ENCODE measurements at regions not wholly inside any gene's neighbourhood (a gene's known extent, or its start where the extent isn't known, plus 50 kb on each side); places are given as distances from the start of the nearest gene placed in this dataset.

- no peak for DNase-seq (ENCODE audit: low read depth)
- no peak overlapping the region for H3K4me3 ChIP-seq (ENCODE audit: low read depth, low read length)
- TF ChIP-seq, protein P1, sequence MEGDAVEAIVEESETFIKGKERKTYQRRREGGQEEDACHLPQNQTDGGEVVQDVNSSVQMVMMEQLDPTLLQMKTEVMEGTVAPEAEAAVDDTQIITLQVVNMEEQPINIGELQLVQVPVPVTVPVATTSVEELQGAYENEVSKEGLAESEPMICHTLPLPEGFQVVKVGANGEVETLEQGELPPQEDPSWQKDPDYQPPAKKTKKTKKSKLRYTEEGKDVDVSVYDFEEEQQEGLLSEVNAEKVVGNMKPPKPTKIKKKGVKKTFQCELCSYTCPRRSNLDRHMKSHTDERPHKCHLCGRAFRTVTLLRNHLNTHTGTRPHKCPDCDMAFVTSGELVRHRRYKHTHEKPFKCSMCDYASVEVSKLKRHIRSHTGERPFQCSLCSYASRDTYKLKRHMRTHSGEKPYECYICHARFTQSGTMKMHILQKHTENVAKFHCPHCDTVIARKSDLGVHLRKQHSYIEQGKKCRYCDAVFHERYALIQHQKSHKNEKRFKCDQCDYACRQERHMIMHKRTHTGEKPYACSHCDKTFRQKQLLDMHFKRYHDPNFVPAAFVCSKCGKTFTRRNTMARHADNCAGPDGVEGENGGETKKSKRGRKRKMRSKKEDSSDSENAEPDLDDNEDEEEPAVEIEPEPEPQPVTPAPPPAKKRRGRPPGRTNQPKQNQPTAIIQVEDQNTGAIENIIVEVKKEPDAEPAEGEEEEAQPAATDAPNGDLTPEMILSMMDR (IDR thresholded peaks at IDR 0.05; ENCODE audit: insufficient read depth, low read depth, low read length): no peak
Measured at GRCh38 chr7:136079478-136079892, 102.3 kb upstream of the MTPN start.

GRCh38 chr7:136079066-136079465, 101.9 kb upstream of the MTPN start:
- H3K4me3 ChIP-seq (ENCODE audit: low read depth, low read length): no peak overlapping the region
- TF ChIP-seq, protein P1 (IDR thresholded peaks at IDR 0.05; ENCODE audit: insufficient read depth, low read depth, low read length): no peak
- no peak for DNase-seq (ENCODE audit: low read depth)

DNA sequence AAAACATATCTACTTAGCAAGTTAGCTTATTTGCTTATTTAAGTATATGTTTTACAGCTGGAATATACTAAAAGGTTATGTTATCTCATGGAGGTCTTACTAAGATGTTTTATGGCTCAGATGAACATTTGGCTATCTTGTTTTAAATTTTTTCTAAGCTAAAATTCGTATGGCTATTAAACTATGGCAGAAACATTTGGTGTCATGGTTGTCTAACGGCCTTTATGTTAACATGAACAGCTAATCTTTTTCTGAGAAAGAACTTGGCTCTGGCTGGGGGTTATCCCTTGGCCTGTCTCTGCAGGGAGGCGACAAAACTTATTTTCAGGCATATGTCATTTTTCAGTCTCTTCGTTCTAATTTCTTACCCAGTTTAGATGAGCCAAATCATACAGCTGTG, 101.5 kb upstream of the MTPN start:
- TF ChIP-seq, protein P1 (IDR thresholded peaks at IDR 0.05; ENCODE audit: insufficient read depth, low read depth, low read length): no peak
- no peak overlapping the region for H3K4me3 ChIP-seq (ENCODE audit: low read depth, low read length)
- DNase-seq (ENCODE audit: low read depth): no peak

- DNase-seq (ENCODE audit: low read depth): no peak
- TF ChIP-seq, protein P1 (IDR thresholded peaks at IDR 0.05; ENCODE audit: insufficient read depth, low read depth, low read length): no peak
- H3K4me3 ChIP-seq (ENCODE audit: low read depth, low read length): no peak overlapping the region
Measured at GRCh38 chr7:136076954-136077353, 99.8 kb upstream of the MTPN start.

- TF ChIP-seq, protein P1 (IDR thresholded peaks at IDR 0.05; ENCODE audit: insufficient read depth, low read depth, low read length): no peak
- DNase-seq (ENCODE audit: low read depth): no peak
- H3K4me3 ChIP-seq (ENCODE audit: low read depth, low read length): no peak overlapping the region
Measured at GRCh38 chr7:136074843-136075242, 97.7 kb upstream of the MTPN start.

GRCh38 chr7:136072447-136072846, 95.3 kb upstream of the MTPN start:
- no peak for DNase-seq (ENCODE audit: low read depth)
- H3K4me3 ChIP-seq (ENCODE audit: low read depth, low read length): no peak overlapping the region
- TF ChIP-seq, protein P1 (IDR thresholded peaks at IDR 0.05; ENCODE audit: insufficient read depth, low read depth, low read length): no peak

DNA sequence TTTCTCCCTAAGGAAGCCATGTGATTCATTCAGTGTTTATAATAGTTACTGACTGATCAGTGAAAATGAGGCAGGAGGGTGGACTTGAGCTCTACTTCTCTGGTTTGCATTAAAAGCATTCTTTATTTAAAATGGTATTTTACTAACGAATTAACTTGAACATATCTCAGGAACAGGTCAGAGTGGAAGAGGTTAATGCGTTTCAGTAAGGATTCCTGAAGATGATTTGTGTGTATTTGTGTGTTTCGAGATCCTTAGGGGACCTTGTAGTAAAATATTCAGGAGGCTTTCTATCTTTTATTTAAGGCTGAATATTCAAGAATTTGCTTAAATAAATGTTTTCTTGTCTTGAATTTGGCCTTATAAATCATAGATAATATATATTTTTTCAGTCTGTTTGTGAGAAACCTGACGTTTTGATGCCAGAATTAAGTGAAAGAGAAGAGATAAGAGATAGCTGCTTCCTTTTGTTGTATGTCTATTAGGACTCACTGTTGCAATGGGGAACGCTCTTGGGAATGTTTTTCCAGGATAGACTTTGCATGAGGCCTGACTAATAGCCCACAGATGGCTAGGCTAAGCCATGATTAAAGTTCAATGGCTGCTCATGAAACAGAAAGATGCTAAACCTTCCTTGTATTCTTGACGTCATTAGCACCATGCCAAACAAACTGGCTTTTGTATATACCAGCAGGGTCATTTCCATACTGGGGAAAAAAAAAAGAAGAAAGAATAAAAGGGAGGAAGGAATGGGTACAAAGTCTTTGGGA, 93.8 kb upstream of the MTPN start:
- no peak overlapping the region for H3K4me3 ChIP-seq (ENCODE audit: low read depth, low read length)
- DNase-seq (ENCODE audit: low read depth): no peak
- TF ChIP-seq, protein P1 (IDR thresholded peaks at IDR 0.05; ENCODE audit: insufficient read depth, low read depth, low read length): no peak
